SJCRH30 (cell line): ENCODE measurements at regions not wholly inside any gene's neighbourhood (a gene's known extent, or its start where the extent isn't known, plus 50 kb on each side); places are given as distances from the start of the nearest gene placed in this dataset.
"Not testable (repeated sequence)": the region's sequence is repeated elsewhere in the genome, so short reads cannot be mapped to it uniquely, and the experiment has no call there.

ENCODE experiments used
- DNase-seq, 2 experiments: peaks; one replicate each; pipeline ENCODE4 v3.0.0-alpha.2; 2015 to 2020
- H3K27ac ChIP-seq: fragments of 250-450 bp; sonication (Bioruptor Pico); 2 replicates; pipeline ENCODE4 v1.5.1; 2020; ENCODE audit warnings: mild to moderate bottlenecking, moderate library complexity
- H3K27me3 ChIP-seq: fragments of 250-450 bp; sonication (Bioruptor Pico); 2 replicates; pipeline ENCODE4 v1.5.1; 2020; ENCODE audit warnings: mild to moderate bottlenecking, moderate library complexity
- H3K36me3 ChIP-seq: fragments of 250-450 bp; sonication (Bioruptor Pico); 2 replicates; pipeline ENCODE4 v1.5.1; 2020; ENCODE audit warnings: mild to moderate bottlenecking, moderate library complexity
- H3K4me1 ChIP-seq: fragments of 250-450 bp; sonication (Bioruptor Pico); 2 replicates; pipeline ENCODE4 v1.5.1; 2020; ENCODE audit warnings: mild to moderate bottlenecking, moderate library complexity
- H3K4me3 ChIP-seq: fragments of 250-450 bp; sonication (Bioruptor Pico); 2 replicates; pipeline ENCODE4 v1.5.1; 2020; ENCODE audit warnings: mild to moderate bottlenecking, moderate library complexity
- H3K9me3 ChIP-seq: fragments of 250-450 bp; sonication (Bioruptor Pico); replicated peaks from 2 replicates; pipeline ENCODE4 v1.5.1; 2020; ENCODE audit warnings: mild to moderate bottlenecking, moderate library complexity

- no peak overlapping the region for H3K4me3 ChIP-seq
- H3K27ac ChIP-seq, result no peak overlapping the region
- no peaks in the 10 kb centered on the region for H3K27me3 ChIP-seq
- H3K36me3 ChIP-seq, result no peaks in the 10 kb centered on the region
- peaks cover 14% of the 10 kb centered on the region; the same call in 1 of the 2 replicates for H3K4me1 ChIP-seq
- no peak for DNase-seq
- H3K9me3 ChIP-seq, result no peaks in the 10 kb centered on the region
Observed at GRCh38 chr6:87753131-87753685, 51.2 kb upstream of the AKIRIN2 start.

- not testable (repeated sequence) for H3K4me3 ChIP-seq, H3K36me3 ChIP-seq, H3K27ac ChIP-seq, H3K27me3 ChIP-seq, H3K9me3 ChIP-seq, DNase-seq
- H3K4me1 ChIP-seq, result peaks cover 14% of the 10 kb centered on the region; the same call in 1 of the 2 replicates
Observed at GRCh38 chr6:87752503-87752902, 50.5 kb upstream of the AKIRIN2 start.
